ENCODE measurements at regions not wholly inside any gene's neighbourhood (a gene's known extent, or its start where the extent isn't known, plus 50 kb on each side); places are given as distances from the start of the nearest gene placed in this dataset.

- H3K4me1 ChIP-seq (ENCODE audit: control insufficient read depth, insufficient read depth, low read length, unreplicated experiment) = peaks cover 5% of the 10 kb centered on the region
Measured at GRCh38 chr9:26744191-26744965, 148.2 kb downstream of the CAAP1 start.

GRCh38 chr9:26742828-26743476 lies 149.7 kb downstream of the CAAP1 start:
- Histone ChIP-seq H3K36me3 (ENCODE audit: insufficient read depth, low read length) (no peaks in the 10 kb centered on the region), H2AFZ (ENCODE audit: low read length, unreplicated experiment) (no peak overlapping the region), H3K79me2 (ENCODE audit: control insufficient read depth, insufficient read depth, low read length, unreplicated experiment) (no peaks in the 10 kb centered on the region), H3K4me3 (ENCODE audit: low read depth, low read length) (no peak overlapping the region), H3K27me3 (ENCODE audit: insufficient read depth, low read length) (peaks cover 38% of the 10 kb centered on the region), H3K27ac (ENCODE audit: low read depth, low read length) (no peak overlapping the region), H3K4me1 (ENCODE audit: control insufficient read depth, insufficient read depth, low read length, unreplicated experiment) (peaks cover 5% of the 10 kb centered on the region)

More at GRCh38 chr9:26744191-26744965, 148.2 kb downstream of the CAAP1 start:
- Histone ChIP-seq H3K27ac (ENCODE audit: low read depth, low read length) (no peak overlapping the region), H3K27me3 (ENCODE audit: insufficient read depth, low read length) (peaks cover 32% of the 10 kb centered on the region), H3K79me2 (ENCODE audit: control insufficient read depth, insufficient read depth, low read length, unreplicated experiment) (no peaks in the 10 kb centered on the region), H3K36me3 (ENCODE audit: insufficient read depth, low read length) (no peaks in the 10 kb centered on the region), H3K4me3 (ENCODE audit: low read depth, low read length) (no peak overlapping the region), H2AFZ (ENCODE audit: low read length, unreplicated experiment) (peak overlapping the region; percentile 46)

GRCh38 chr9:26735160-26735559 lies 157.4 kb downstream of the CAAP1 start:
- Histone ChIP-seq H3K4me1 (ENCODE audit: control insufficient read depth, insufficient read depth, low read length, unreplicated experiment) (no peaks in the 10 kb centered on the region), H3K79me2 (ENCODE audit: control insufficient read depth, insufficient read depth, low read length, unreplicated experiment) (no peaks in the 10 kb centered on the region), H3K27ac (ENCODE audit: low read depth, low read length) (no peak overlapping the region), H3K4me3 (ENCODE audit: low read depth, low read length) (no peak overlapping the region), H2AFZ (ENCODE audit: low read length, unreplicated experiment) (no peak overlapping the region), H3K36me3 (ENCODE audit: insufficient read depth, low read length) (no peaks in the 10 kb centered on the region), H3K27me3 (ENCODE audit: insufficient read depth, low read length) (peaks cover 22% of the 10 kb centered on the region)

GRCh38 chr9:26729187-26729586 lies 163.4 kb downstream of the CAAP1 start:
- H3K27me3 ChIP-seq (ENCODE audit: insufficient read depth, low read length) = peaks cover 32% of the 10 kb centered on the region
- H3K27ac ChIP-seq (ENCODE audit: low read depth, low read length) = no peak overlapping the region
- no peak overlapping the region for H3K4me3 ChIP-seq (ENCODE audit: low read depth, low read length)
- H2AFZ ChIP-seq (ENCODE audit: low read length, unreplicated experiment) = no peak overlapping the region
- no peaks in the 10 kb centered on the region for H3K36me3 ChIP-seq (ENCODE audit: insufficient read depth, low read length)
- no peaks in the 10 kb centered on the region for H3K4me1 ChIP-seq (ENCODE audit: control insufficient read depth, insufficient read depth, low read length, unreplicated experiment)
- no peaks in the 10 kb centered on the region for H3K79me2 ChIP-seq (ENCODE audit: control insufficient read depth, insufficient read depth, low read length, unreplicated experiment)

- Histone ChIP-seq H3K27ac (ENCODE audit: low read depth, low read length) (no peak overlapping the region), H3K27me3 (ENCODE audit: insufficient read depth, low read length) (peaks cover 48% of the 10 kb centered on the region), H3K79me2 (ENCODE audit: control insufficient read depth, insufficient read depth, low read length, unreplicated experiment) (no peaks in the 10 kb centered on the region), H3K4me1 (ENCODE audit: control insufficient read depth, insufficient read depth, low read length, unreplicated experiment) (no peaks in the 10 kb centered on the region), H3K36me3 (ENCODE audit: insufficient read depth, low read length) (no peaks in the 10 kb centered on the region), H2AFZ (ENCODE audit: low read length, unreplicated experiment) (no peak overlapping the region), H3K4me3 (ENCODE audit: low read depth, low read length) (no peak overlapping the region)
Measured at GRCh38 chr9:26727471-26727870, 165.1 kb downstream of the CAAP1 start.

GRCh38 chr9:26725573-26725972 lies 167.0 kb downstream of the CAAP1 start:
- Histone ChIP-seq H3K4me1 (ENCODE audit: control insufficient read depth, insufficient read depth, low read length, unreplicated experiment) (no peaks in the 10 kb centered on the region), H3K4me3 (ENCODE audit: low read depth, low read length) (no peak overlapping the region), H3K79me2 (ENCODE audit: control insufficient read depth, insufficient read depth, low read length, unreplicated experiment) (no peaks in the 10 kb centered on the region), H3K27me3 (ENCODE audit: insufficient read depth, low read length) (peaks cover 61% of the 10 kb centered on the region), H3K36me3 (ENCODE audit: insufficient read depth, low read length) (no peaks in the 10 kb centered on the region), H2AFZ (ENCODE audit: low read length, unreplicated experiment) (no peak overlapping the region), H3K27ac (ENCODE audit: low read depth, low read length) (no peak overlapping the region)

DNA sequence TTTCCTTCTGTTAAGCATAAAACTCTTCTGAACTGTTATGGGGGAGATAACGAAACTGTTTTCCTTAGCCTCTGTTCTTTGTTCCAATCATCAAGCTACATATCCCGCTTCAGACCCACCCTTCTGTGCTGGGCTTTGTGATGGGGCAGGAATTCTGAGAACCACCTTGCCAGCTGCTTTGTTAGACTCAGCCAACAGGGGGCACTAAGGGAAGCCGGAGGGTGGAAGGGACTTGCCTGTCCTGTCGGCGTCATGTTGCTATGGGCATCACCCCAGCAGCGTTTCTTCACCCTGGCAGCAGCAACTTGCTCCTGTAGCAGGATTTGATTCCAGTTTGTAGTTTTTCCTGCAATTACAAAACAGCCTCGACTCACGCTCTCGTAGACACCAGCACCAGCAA lies 169.1 kb downstream of the CAAP1 start:
- H3K4me3 ChIP-seq (ENCODE audit: low read depth, low read length) = no peak overlapping the region
- no peak overlapping the region for H3K27ac ChIP-seq (ENCODE audit: low read depth, low read length)
- H3K79me2 ChIP-seq (ENCODE audit: control insufficient read depth, insufficient read depth, low read length, unreplicated experiment) = no peaks in the 10 kb centered on the region
- no peaks in the 10 kb centered on the region for H3K36me3 ChIP-seq (ENCODE audit: insufficient read depth, low read length)
- peaks cover 61% of the 10 kb centered on the region for H3K27me3 ChIP-seq (ENCODE audit: insufficient read depth, low read length)
- no peaks in the 10 kb centered on the region for H3K4me1 ChIP-seq (ENCODE audit: control insufficient read depth, insufficient read depth, low read length, unreplicated experiment)
- no peak overlapping the region for H2AFZ ChIP-seq (ENCODE audit: low read length, unreplicated experiment)

GRCh38 chr9:26722755-26723154 lies 169.8 kb downstream of the CAAP1 start:
- H3K27ac ChIP-seq (ENCODE audit: low read depth, low read length) = no peak overlapping the region
- H3K27me3 ChIP-seq (ENCODE audit: insufficient read depth, low read length) = peaks cover 59% of the 10 kb centered on the region
- no peak overlapping the region for H3K4me3 ChIP-seq (ENCODE audit: low read depth, low read length)

GRCh38 chr9:26710008-26710407 lies 182.6 kb downstream of the CAAP1 start:
- peaks cover 64% of the 10 kb centered on the region for H3K27me3 ChIP-seq (ENCODE audit: insufficient read depth, low read length)
- H3K4me1 ChIP-seq (ENCODE audit: control insufficient read depth, insufficient read depth, low read length, unreplicated experiment) = no peaks in the 10 kb centered on the region
- H3K79me2 ChIP-seq (ENCODE audit: control insufficient read depth, insufficient read depth, low read length, unreplicated experiment) = no peaks in the 10 kb centered on the region
- no peak overlapping the region for H3K27ac ChIP-seq (ENCODE audit: low read depth, low read length)
- no peak overlapping the region for H3K4me3 ChIP-seq (ENCODE audit: low read depth, low read length)
- no peak overlapping the region for H2AFZ ChIP-seq (ENCODE audit: low read length, unreplicated experiment)
- H3K36me3 ChIP-seq (ENCODE audit: insufficient read depth, low read length) = no peaks in the 10 kb centered on the region

More at GRCh38 chr9:26722755-26723154, 169.8 kb downstream of the CAAP1 start:
- Histone ChIP-seq H3K4me1 (ENCODE audit: control insufficient read depth, insufficient read depth, low read length, unreplicated experiment) (no peaks in the 10 kb centered on the region), H2AFZ (ENCODE audit: low read length, unreplicated experiment) (no peak overlapping the region), H3K36me3 (ENCODE audit: insufficient read depth, low read length) (no peaks in the 10 kb centered on the region), H3K79me2 (ENCODE audit: control insufficient read depth, insufficient read depth, low read length, unreplicated experiment) (no peaks in the 10 kb centered on the region)

- Histone ChIP-seq H3K27me3 (ENCODE audit: insufficient read depth, low read length) (peaks cover 52% of the 10 kb centered on the region), H3K79me2 (ENCODE audit: control insufficient read depth, insufficient read depth, low read length, unreplicated experiment) (no peaks in the 10 kb centered on the region), H3K4me1 (ENCODE audit: control insufficient read depth, insufficient read depth, low read length, unreplicated experiment) (no peaks in the 10 kb centered on the region), H2AFZ (ENCODE audit: low read length, unreplicated experiment) (no peak overlapping the region), H3K27ac (ENCODE audit: low read depth, low read length) (no peak overlapping the region), H3K36me3 (ENCODE audit: insufficient read depth, low read length) (no peaks in the 10 kb centered on the region), H3K4me3 (ENCODE audit: low read depth, low read length) (no peak overlapping the region)
Measured at GRCh38 chr9:26706223-26706622, 186.4 kb downstream of the CAAP1 start.

GRCh38 chr9:26695298-26695622 lies 197.3 kb downstream of the CAAP1 start:
- no peaks in the 10 kb centered on the region for H3K36me3 ChIP-seq (ENCODE audit: insufficient read depth, low read length)
- H3K79me2 ChIP-seq (ENCODE audit: control insufficient read depth, insufficient read depth, low read length, unreplicated experiment) = no peaks in the 10 kb centered on the region
- no peak overlapping the region for H3K27ac ChIP-seq (ENCODE audit: low read depth, low read length)
- no peak overlapping the region for H3K4me3 ChIP-seq (ENCODE audit: low read depth, low read length)
- no peaks in the 10 kb centered on the region for H3K4me1 ChIP-seq (ENCODE audit: control insufficient read depth, insufficient read depth, low read length, unreplicated experiment)
- H2AFZ ChIP-seq (ENCODE audit: low read length, unreplicated experiment) = no peak overlapping the region
- peaks cover 8% of the 10 kb centered on the region for H3K27me3 ChIP-seq (ENCODE audit: insufficient read depth, low read length)

Data from ACC112 (cell line).